ENCODE measurements at regions not wholly inside any gene's neighbourhood (a gene's known extent, or its start where the extent isn't known, plus 50 kb on each side); places are given as distances from the start of the nearest gene placed in this dataset.

DNA sequence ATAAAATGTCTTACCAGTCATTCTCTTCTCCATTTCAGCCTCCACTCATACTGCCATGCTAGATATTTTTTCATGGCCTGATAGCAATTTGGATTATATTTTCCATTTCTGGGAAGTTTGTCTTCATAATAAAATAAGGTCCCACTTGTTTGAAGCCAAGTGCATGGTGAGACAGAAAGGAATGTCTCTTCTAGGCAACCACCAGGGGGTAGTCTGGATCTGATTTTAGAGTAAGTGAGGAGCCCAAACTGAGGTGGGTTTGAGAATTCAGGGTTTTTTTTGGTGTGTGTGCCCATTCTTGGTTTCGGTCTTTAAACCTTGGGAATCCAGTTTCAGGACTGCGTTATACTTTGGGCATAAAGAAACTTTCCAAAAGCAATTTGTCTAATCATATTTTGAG, 315.5 kb downstream of the RPRM start:
- H2AFZ ChIP-seq (ENCODE audit: low read depth) = no peak overlapping the region
- no peak overlapping the region for H3K27ac ChIP-seq (ENCODE audit: low read depth in 2 of 2, low read length in 1 of 2)
- TF ChIP-seq SMC3 (IDR thresholded peaks at IDR 0.05; ENCODE audit: low read depth, low read length) (peak; percentile 79), FOXM1 (IDR thresholded peaks at IDR 0.05; ENCODE audit: low read depth) (no peak), RCOR1 (IDR thresholded peaks at IDR 0.05; ENCODE audit: low read length) (no peak), GATA2 (CRISPR knock-in tag; IDR thresholded peaks at IDR 0.05) (no peak), SIN3A (IDR thresholded peaks at IDR 0.05; ENCODE audit: borderline replicate concordance, low read depth, low read length) (no peak), RXRA (IDR thresholded peaks at IDR 0.05; ENCODE audit: borderline replicate concordance, low read depth) (no peak), RAD21 (IDR thresholded peaks at IDR 0.05; ENCODE audit: low read length) (peak; percentile 76)
- TF ChIP-seq, protein P1, sequence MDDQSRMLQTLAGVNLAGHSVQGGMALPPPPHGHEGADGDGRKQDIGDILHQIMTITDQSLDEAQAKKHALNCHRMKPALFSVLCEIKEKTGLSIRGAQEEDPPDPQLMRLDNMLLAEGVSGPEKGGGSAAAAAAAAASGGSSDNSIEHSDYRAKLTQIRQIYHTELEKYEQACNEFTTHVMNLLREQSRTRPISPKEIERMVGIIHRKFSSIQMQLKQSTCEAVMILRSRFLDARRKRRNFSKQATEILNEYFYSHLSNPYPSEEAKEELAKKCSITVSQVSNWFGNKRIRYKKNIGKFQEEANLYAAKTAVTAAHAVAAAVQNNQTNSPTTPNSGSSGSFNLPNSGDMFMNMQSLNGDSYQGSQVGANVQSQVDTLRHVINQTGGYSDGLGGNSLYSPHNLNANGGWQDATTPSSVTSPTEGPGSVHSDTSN (IDR thresholded peaks at IDR 0.05) = no peak
- TF ChIP-seq, protein P2, sequence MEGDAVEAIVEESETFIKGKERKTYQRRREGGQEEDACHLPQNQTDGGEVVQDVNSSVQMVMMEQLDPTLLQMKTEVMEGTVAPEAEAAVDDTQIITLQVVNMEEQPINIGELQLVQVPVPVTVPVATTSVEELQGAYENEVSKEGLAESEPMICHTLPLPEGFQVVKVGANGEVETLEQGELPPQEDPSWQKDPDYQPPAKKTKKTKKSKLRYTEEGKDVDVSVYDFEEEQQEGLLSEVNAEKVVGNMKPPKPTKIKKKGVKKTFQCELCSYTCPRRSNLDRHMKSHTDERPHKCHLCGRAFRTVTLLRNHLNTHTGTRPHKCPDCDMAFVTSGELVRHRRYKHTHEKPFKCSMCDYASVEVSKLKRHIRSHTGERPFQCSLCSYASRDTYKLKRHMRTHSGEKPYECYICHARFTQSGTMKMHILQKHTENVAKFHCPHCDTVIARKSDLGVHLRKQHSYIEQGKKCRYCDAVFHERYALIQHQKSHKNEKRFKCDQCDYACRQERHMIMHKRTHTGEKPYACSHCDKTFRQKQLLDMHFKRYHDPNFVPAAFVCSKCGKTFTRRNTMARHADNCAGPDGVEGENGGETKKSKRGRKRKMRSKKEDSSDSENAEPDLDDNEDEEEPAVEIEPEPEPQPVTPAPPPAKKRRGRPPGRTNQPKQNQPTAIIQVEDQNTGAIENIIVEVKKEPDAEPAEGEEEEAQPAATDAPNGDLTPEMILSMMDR (IDR thresholded peaks at IDR 0.05) = peak; percentile 70
- no peaks in the 10 kb centered on the region for H3K4me1 ChIP-seq (ENCODE audit: control insufficient read depth in 1 of 2, insufficient read depth in 2 of 2, low read depth in 1 of 2, low read length in 1 of 2)
- ChIA-PET CTCF (interaction anchor here (0.9 to 1.9 kb wide), 5 partner anchors 21 to 357 kb away, joined by 3 to 10 read pairs (median 5); no protein-coding TSS in a partner anchor), POLR2A (no interaction called here)
- peak overlapping the region in 1 of 2 experiments; percentile 25; a peak in 1 of 4 replicates for H3K4me3 ChIP-seq (ENCODE audit: low read depth in 2 of 2, low read length in 1 of 2)
- peak; percentile 39 for DNase-seq
- no peaks in the 10 kb centered on the region for H4K20me1 ChIP-seq (ENCODE audit: insufficient read depth)
- no peaks in the 10 kb centered on the region for H3F3A ChIP-seq (replicated peaks; ENCODE audit: insufficient read depth)
- no peaks in the 10 kb centered on the region for H3K9me2 ChIP-seq
- H3K27me3 ChIP-seq (ENCODE audit: insufficient read depth) = no peaks in the 10 kb centered on the region
- H3K36me3 ChIP-seq (replicated peaks in 1 of 2; ENCODE audit: control insufficient read depth in 1 of 2, insufficient read depth in 2 of 2, low read length in 1 of 2) = no peaks in the 10 kb centered on the region
- no peak overlapping the region for H3K9ac ChIP-seq
- 38% methylated on average over 2 of the region's 2 CpGs for WGBS (ENCODE audit: low lambda C conversion rate)
- no peaks in the 10 kb centered on the region for H3K79me2 ChIP-seq (ENCODE audit: insufficient read depth)
- H3K9me3 ChIP-seq = no peaks in the 10 kb centered on the region
- no peak overlapping the region for H3K4me2 ChIP-seq

DNA sequence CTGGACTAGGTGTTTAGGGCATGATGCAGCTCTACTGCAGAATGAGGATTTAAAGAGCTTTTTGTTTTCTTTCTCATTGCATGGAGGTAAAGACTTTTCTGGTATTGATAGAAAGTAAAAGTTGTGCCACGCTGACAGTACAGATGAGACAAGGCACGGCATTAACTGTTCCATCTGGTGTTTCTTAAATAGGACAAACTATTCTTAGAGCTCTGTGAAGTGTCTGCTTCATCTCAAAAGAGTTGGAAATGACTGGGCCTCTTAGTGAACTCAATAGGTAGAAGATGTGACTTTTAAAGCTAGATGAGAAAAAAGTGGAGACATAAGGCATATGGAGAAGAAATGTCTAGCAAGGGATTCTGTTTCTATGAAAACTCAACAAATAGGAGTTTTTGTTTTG, 321.8 kb downstream of the RPRM start:
- H3K4me3 ChIP-seq (ENCODE audit: low read depth in 2 of 2, low read length in 1 of 2) = no peak overlapping the region
- POLR2A ChIA-PET = no interaction called here
- H3K9me2 ChIP-seq = no peaks in the 10 kb centered on the region
- no peaks in the 10 kb centered on the region for H3K9me3 ChIP-seq
- CTCF ChIA-PET = interaction anchor here (0.6 kb wide), 1 partner anchor 102 kb away, joined by 3 read pairs; no protein-coding TSS in a partner anchor
- H2AFZ ChIP-seq (ENCODE audit: low read depth) = 0 out of 2 replicates have a peak overlapping the region, but pooled peaks have one; percentile 11
- H4K20me1 ChIP-seq (ENCODE audit: insufficient read depth) = no peaks in the 10 kb centered on the region
- TF ChIP-seq GATA2 (CRISPR knock-in tag; IDR thresholded peaks at IDR 0.05) = no peak
- TF ChIP-seq TCF12 (IDR thresholded peaks at IDR 0.05) = no peak
- TF ChIP-seq FOSL2 (IDR thresholded peaks at IDR 0.05; ENCODE audit: borderline replicate concordance, low read depth) = no peak
- TF ChIP-seq EZH2phosphoT487 (IDR thresholded peaks at IDR 0.05; ENCODE audit: borderline replicate concordance, low read depth) = no peak
- no peak for TF ChIP-seq POLR2AphosphoS5 (IDR thresholded peaks at IDR 0.05; ENCODE audit: low read depth, low read length)
- no peak for TF ChIP-seq MXI1 (IDR thresholded peaks at IDR 0.05; ENCODE audit: low read depth, low read length)
- TF ChIP-seq, protein P3, sequence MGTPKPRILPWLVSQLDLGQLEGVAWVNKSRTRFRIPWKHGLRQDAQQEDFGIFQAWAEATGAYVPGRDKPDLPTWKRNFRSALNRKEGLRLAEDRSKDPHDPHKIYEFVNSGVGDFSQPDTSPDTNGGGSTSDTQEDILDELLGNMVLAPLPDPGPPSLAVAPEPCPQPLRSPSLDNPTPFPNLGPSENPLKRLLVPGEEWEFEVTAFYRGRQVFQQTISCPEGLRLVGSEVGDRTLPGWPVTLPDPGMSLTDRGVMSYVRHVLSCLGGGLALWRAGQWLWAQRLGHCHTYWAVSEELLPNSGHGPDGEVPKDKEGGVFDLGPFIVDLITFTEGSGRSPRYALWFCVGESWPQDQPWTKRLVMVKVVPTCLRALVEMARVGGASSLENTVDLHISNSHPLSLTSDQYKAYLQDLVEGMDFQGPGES (IDR thresholded peaks at IDR 0.05; ENCODE audit: low read depth, low read length) = no peak
- TF ChIP-seq FOXM1 (IDR thresholded peaks at IDR 0.05; ENCODE audit: low read depth) = no peak
- TF ChIP-seq NRF1 (IDR thresholded peaks at IDR 0.05; ENCODE audit: low read depth, low read length) = no peak
- no peak for TF ChIP-seq SMC3 (IDR thresholded peaks at IDR 0.05; ENCODE audit: low read depth, low read length)
- TF ChIP-seq, protein P4, sequence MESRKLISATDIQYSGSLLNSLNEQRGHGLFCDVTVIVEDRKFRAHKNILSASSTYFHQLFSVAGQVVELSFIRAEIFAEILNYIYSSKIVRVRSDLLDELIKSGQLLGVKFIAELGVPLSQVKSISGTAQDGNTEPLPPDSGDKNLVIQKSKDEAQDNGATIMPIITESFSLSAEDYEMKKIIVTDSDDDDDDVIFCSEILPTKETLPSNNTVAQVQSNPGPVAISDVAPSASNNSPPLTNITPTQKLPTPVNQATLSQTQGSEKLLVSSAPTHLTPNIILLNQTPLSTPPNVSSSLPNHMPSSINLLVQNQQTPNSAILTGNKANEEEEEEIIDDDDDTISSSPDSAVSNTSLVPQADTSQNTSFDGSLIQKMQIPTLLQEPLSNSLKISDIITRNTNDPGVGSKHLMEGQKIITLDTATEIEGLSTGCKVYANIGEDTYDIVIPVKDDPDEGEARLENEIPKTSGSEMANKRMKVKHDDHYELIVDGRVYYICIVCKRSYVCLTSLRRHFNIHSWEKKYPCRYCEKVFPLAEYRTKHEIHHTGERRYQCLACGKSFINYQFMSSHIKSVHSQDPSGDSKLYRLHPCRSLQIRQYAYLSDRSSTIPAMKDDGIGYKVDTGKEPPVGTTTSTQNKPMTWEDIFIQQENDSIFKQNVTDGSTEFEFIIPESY (IDR thresholded peaks at IDR 0.05; ENCODE audit: borderline replicate concordance, low read depth) = no peak
- TF ChIP-seq JUND (IDR thresholded peaks at IDR 0.05) = no peak
- TF ChIP-seq MEF2A (IDR thresholded peaks at IDR 0.05; ENCODE audit: borderline replicate concordance, low read depth) = no peak
- WGBS (ENCODE audit: low lambda C conversion rate) = 8% methylated on average over 2 of the region's 2 CpGs
- no peak overlapping the region for H3K27ac ChIP-seq (ENCODE audit: low read depth in 2 of 2, low read length in 1 of 2)
- no peaks in the 10 kb centered on the region for H3K4me1 ChIP-seq (ENCODE audit: control insufficient read depth in 1 of 2, insufficient read depth in 2 of 2, low read depth in 1 of 2, low read length in 1 of 2)
- no peak overlapping the region for H3K4me2 ChIP-seq
- H3K79me2 ChIP-seq (ENCODE audit: insufficient read depth) = no peaks in the 10 kb centered on the region
- no peaks in the 10 kb centered on the region for H3F3A ChIP-seq (replicated peaks; ENCODE audit: insufficient read depth)
- no peak overlapping the region for H3K9ac ChIP-seq
- H3K36me3 ChIP-seq (replicated peaks in 1 of 2; ENCODE audit: control insufficient read depth in 1 of 2, insufficient read depth in 2 of 2, low read length in 1 of 2) = no peaks in the 10 kb centered on the region
- no peak for DNase-seq
- H3K27me3 ChIP-seq (ENCODE audit: insufficient read depth) = no peaks in the 10 kb centered on the region
